GM21360 (cell line): ENCODE measurements at regions not wholly inside any gene's neighbourhood (a gene's known extent, or its start where the extent isn't known, plus 50 kb on each side); places are given as distances from the start of the nearest gene placed in this dataset.

ENCODE experiments used
- ATAC-seq: cut with Tn5 transposase; IDR thresholded peaks from one replicate; pipeline ENCODE4 v1.9.1; 2021; ENCODE audit warnings: mild to moderate bottlenecking, moderate library complexity; ENCODE audit not compliant: unreplicated experiment

GRCh38 chr14:38850664-38851063 lies 252.4 kb downstream of the SEC23A start:
- no peak for ATAC-seq

- no peak for ATAC-seq
Observed at GRCh38 chr14:38848243-38848935, 254.6 kb downstream of the SEC23A start.

- ATAC-seq, result no peak
Observed at GRCh38 chr14:38847161-38847560, 255.9 kb downstream of the SEC23A start.

GRCh38 chr14:38839694-38840365 lies 263.2 kb downstream of the SEC23A start:
- ATAC-seq, result no peak

DNA sequence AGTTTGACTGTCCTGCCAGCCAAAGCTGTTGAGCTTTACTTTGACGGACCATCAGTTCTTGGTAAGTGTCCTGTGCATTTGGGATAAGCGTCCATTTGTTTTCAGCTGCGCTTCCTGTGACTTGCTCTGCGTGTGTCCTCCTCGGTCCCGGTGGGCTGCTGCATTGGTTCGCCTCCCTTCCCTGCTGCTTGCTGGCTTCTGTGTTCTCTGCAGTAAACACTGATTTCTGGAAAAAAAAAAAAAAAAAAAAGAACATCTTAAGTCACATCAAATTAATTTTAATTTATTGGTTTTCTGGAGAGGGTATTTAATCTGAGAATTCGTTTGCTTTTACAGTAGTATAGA lies 264.1 kb downstream of the SEC23A start:
- no peak for ATAC-seq

GRCh38 chr14:38838049-38838978 lies 264.7 kb downstream of the SEC23A start:
- no peak for ATAC-seq

GRCh38 chr14:38837343-38838048 lies 265.5 kb downstream of the SEC23A start:
- ATAC-seq, result no peak

GRCh38 chr14:38836539-38836938 lies 266.5 kb downstream of the SEC23A start:
- no peak for ATAC-seq

DNA sequence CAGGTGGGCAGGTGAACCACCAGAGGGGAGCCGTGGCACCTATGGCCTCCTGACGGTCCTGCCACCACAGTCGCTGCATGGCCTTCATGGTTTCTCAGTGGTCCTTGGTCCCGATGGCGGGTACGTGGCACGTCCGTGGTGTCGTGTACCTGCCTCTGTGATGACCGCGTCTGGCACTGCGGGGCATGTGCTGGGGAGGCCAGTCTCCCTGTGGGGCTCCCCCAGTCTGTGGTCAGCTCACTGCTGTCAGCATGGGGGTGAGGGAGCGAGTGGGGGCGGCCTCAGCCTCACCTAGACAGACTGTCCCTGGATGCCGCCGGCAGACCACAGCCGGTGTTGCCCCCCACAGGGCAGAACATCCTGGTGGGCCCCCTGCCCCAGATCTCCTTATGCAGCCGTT lies 267.2 kb downstream of the SEC23A start:
- no peak for ATAC-seq

DNA sequence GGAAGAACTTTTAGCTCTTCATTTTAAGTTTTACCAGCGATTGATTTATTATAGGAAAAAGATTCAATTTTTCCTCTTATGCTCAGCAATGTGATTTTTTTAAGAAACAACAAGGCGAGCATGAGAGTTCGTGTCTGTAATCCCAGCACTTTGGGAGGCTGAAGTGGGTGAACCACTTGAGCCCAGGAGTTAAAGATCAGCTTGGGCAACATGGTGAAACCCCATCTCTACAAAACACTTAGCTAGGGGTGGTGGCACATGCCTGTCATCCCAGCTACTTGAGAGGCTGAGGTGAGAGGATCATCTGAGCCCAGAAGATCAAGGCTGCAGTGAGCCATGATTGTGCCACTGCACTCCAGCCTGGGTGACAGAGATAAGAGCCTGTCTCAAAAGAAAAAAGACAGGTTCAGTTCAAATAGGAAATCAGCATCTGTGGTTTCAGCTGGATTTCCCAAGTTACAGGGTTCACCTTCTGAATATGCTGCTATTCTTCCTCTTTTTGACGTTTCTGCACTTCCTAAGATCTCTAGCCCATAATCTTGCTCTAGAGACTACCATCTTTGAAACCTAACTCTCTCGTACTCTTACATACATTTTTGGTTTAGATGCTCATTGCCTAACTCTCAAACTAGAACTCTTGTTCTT lies 274.7 kb downstream of the SEC23A start:
- no peak for ATAC-seq

DNA sequence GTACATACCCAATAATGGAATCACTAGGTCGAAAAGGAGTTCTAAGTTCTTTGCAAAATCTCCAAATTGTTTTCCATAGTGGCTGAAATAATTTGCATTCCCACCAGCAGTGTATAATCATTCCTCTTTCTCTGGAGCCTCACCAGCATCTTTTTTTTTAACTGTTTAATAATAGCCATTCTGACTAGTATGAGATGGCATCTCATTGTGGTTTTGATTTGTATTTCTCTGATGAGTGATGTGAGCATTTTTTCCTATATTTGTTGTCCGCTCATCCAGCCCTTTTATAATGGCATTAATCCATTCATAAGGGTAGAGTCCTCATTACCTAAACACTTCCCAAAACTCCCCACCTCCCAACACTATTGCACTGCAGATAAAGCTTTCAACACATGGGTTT lies 278.3 kb downstream of the SEC23A start:
- no peak for ATAC-seq

DNA sequence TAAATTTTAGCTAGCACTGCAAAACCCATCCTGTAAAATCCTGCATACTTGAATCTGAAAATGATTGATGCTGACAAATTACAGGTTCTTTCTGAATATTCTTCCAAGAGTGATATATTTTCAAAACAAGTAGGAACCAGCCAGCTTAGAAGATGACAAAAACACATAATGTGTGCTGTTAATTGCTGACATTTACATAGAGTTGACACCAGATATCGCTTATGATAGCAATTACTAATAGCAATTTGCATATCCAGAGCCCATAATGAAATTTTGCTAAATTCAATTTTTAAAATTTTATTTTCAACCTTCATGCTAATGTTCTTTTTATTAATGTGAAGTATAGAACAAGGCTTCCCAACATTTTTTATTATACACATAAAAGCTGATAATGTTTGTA lies 284.5 kb downstream of the SEC23A start:
- no peak for ATAC-seq

DNA sequence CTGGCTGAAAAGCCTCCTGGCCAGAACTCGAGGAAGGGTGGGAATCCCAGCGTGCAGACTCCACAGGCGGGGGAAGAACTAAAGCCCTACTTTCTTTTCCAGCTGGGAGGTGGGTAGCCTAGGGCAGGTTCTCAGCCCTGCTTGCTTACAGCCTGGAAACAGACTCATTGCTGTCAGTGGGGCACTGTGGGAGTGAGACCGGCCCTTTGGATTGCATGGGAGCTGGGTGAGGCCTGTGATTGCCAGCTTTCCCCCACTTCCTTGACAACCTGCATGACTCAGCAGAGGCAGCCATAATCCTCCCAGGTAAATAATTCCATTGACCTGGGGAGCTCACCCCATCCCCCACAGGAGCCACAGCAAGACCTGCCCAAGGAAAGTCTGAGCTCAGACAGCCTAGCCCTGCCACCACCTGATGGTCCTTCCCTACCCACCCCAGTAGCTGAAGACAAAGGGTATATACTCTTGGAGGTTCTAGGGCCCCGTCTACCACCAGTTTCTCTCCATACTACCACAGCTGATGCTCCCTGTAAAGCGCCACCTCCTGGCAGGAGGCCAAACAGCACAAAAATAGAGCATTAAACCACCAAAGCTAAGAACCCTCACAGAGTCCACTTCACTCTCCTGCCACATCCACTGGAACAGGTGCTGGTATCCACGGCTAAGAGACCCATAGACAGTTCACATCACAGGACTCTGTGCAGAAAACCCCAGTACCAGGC lies 294.1 kb downstream of the SEC23A start:
- no peak for ATAC-seq

DNA sequence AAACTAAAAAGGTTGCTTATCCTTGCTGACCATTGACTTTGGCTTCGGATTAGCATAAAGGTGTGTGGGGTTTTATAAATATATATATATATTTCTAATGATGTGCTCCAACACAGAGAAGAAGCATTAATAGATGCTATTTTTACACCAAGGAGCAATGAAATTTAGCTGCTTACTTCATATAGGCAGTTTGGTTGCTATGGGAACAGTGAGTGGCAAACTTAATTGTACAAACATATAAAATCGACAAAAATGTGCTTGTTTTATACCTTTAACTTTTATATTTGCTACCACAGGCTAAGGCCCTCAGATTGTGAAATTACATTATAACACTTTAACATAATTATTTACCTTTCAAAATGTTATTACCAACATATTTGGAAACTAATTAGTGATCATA lies 303.4 kb downstream of the SEC23A start:
- no peak for ATAC-seq

GRCh38 chr14:38794677-38795076 lies 308.4 kb downstream of the SEC23A start:
- no peak for ATAC-seq

DNA sequence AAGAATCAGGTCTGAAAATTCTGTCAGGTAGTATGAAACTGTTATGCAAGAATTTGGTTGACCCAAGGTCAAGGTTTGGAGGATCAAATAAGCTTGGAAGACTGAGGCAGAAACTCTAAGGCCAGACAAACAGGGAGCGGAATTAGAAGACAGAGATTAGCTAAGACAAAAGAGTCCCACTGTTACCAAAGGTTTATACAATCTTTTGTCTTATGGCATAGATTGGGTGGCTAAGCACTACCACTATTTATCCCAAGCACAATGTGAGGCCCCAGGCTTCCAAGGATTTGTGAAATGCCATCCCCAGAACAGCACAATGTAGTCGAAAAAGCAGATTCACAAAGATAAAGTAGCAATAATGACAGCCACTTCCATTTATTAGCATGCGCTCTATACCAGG lies 311.2 kb downstream of the SEC23A start:
- no peak for ATAC-seq

- no peak for ATAC-seq
Observed at GRCh38 chr14:38790916-38791315, 312.1 kb downstream of the SEC23A start.

DNA sequence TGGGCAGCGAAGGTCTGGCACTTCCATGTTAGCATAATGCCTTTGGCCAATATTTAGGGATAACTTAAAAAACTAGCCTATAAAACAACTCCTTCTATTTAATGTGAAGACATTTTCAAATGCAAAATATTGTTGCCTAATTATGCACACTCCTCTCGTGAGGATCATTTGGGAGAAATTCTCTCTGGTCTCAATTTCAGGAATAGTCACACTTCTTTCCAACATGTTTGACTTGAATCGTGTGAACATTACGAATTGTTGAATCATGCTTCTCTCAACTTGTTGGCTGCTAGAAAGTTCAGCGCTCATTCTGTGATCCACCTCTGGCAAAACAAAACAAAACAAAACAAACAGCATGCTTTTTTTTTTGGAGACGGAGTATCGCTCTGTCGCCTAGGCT lies 313.2 kb downstream of the SEC23A start:
- ATAC-seq, result no peak

DNA sequence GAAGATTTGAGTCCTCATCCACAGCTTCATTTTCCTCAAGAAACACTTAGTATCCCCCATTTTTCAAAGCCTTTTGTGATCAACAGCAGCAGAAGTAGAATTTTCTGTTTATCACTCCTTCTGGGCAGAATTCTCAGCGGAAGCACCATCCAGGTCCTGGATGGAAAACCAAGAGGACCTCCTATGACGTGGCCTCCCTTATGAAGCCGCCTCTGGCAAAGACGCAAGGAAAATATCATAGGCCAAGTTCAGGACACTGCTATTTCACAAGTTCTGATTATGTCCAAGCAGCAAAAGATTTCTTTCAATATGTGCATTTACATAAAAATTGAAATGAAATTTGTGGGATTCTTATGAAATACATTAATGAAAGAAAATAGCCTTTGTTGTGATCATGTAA lies 315.0 kb downstream of the SEC23A start:
- no peak for ATAC-seq

DNA sequence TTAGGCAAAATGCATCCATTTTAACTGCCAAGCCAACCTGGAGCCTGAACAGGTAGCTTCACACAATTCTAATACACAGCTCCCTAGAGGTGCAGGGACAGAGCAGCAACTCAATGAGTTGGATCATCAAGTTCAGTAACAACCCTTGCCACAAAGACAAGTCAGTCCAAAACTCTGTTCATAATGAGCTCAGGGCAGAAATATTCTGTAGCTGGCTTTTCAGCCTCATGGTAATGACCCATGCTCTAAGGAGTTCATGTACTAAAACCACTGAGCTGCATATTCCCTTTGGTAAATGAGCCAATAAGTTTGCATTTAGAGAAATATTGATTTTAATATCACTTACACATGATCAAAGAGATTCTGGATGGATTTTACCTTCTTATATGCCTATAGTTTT lies 316.1 kb downstream of the SEC23A start:
- no peak for ATAC-seq
